GM10248 (cell line): ENCODE measurements at regions not wholly inside any gene's neighbourhood (a gene's known extent, or its start where the extent isn't known, plus 50 kb on each side); places are given as distances from the start of the nearest gene placed in this dataset.
"Not testable (repeated sequence)": the region's sequence is repeated elsewhere in the genome, so short reads cannot be mapped to it uniquely, and the experiment has no call there.

ENCODE experiments used
- CTCF ChIA-PET: fragments of 300-600 bp; sonication (Branson Sonifier 250); formaldehyde crosslinking; extraction: SDS; loops from one replicate; lab custom pipeline; 2021; ENCODE audit warnings: antibody characterized with exemption; lab: Yijun Ruan, JAX
- POLR2A ChIA-PET: fragments of 350-650 bp; sonication (Branson Sonifier 250); formaldehyde crosslinking; extraction: SDS; loops from one replicate; lab custom pipeline; 2020; ENCODE audit warnings: antibody characterized with exemption; lab: Yijun Ruan, JAX
- DNase-seq: peaks from one replicate; pipeline ENCODE4 v3.0.0; 2012; ENCODE audit errors: extremely low spot score
- TF ChIP-seq, protein P1 (sequence below): IDR thresholded peaks from 2 replicates; pipeline ENCODE4 v1.5.1; 2012; ENCODE audit warnings: mild to moderate bottlenecking, low read depth; ENCODE audit errors: extremely low read depth, missing control alignments, control extremely low read depth

DNA sequence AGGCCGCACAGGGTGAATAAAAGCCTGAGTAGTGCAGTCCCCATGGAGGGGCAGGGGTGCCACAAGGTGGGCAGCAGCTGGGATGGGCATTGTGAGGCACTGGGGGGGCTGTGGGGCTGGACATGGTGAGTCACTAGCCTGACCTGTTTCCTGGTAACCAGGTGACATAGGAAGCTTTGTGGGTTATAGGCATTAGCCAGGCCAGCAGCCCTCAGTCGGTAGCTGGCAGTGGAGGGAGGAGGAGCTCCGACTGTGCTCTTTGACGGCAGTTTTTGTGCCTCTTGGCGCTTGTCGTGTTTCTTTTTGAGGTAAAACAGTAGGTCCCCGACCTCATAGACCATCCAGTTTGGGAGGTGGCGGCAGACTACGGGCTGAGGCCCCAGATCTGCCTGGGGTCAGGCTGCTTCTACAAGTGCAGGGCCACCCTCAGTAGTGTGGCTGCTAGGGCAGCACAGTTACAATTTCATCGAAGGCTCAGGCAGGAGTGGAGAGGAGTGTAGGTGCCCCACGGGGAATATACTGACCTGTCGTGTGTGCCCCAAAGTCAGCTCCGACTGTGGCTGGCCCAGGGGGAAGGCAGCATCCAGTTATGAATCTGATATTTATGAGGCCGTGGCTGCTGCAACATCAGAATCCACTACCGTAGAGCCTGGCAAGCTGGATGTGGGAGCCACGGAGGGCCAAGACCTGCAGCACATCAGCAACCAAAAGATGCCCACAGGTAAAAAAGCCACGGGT is 107.7 kb downstream of the CRYBB2 start:
- no peak for DNase-seq
- TF ChIP-seq, protein P1, sequence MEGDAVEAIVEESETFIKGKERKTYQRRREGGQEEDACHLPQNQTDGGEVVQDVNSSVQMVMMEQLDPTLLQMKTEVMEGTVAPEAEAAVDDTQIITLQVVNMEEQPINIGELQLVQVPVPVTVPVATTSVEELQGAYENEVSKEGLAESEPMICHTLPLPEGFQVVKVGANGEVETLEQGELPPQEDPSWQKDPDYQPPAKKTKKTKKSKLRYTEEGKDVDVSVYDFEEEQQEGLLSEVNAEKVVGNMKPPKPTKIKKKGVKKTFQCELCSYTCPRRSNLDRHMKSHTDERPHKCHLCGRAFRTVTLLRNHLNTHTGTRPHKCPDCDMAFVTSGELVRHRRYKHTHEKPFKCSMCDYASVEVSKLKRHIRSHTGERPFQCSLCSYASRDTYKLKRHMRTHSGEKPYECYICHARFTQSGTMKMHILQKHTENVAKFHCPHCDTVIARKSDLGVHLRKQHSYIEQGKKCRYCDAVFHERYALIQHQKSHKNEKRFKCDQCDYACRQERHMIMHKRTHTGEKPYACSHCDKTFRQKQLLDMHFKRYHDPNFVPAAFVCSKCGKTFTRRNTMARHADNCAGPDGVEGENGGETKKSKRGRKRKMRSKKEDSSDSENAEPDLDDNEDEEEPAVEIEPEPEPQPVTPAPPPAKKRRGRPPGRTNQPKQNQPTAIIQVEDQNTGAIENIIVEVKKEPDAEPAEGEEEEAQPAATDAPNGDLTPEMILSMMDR: no peak
- POLR2A ChIA-PET: no interaction called here
- CTCF ChIA-PET: interaction anchor here (1.0 kb wide), 1 partner anchor 125 kb away, joined by 3 read pairs; no protein-coding TSS in a partner anchor

DNA sequence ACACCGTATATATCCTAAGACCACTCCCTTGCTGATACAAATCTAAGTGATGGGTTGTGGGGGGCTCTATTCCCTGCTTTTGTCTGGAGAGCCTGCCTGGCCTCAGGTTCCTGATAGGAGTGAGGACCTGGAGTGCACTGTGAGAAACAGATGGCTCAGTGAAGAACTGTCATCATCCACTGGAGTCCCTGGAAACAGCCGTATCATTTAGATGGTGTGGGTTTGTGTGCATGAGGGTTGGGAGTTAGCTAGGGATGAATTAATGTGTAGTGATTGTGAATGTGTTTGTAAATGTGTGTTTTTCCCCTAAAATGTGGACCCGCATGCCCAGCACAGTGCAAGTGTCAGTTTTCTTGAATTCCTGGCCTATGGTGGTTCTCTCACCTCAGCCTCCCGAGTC is 111.6 kb downstream of the CRYBB2 start:
- DNase-seq: no peak
- ChIA-PET POLR2A (no interaction called here), CTCF (interaction anchor here (1.0 kb wide), 1 partner anchor 129 kb away, joined by 3 read pairs; no protein-coding TSS in a partner anchor)
- TF ChIP-seq, protein P1: no peak

DNA sequence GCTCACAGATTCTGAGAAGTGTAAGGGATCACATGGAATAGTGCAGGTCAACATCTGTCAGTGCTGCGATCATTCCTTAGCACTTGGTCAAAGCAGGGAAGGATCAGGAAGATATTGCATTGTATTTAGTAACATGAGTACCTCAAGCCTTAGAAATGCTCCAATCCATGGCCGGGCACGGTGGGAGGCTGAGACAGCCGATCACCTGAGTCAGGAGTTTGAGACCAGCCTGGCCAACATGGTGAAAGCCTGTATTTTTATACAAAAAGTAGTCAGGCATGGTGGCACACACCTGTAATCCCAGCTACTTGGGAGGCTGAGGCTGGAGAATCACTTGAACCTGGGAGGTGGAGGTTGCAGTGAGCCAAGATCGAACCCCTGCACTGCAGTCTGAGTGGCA is 112.5 kb downstream of the CRYBB2 start:
- POLR2A ChIA-PET, CTCF ChIA-PET, DNase-seq: not testable (repeated sequence)

DNA sequence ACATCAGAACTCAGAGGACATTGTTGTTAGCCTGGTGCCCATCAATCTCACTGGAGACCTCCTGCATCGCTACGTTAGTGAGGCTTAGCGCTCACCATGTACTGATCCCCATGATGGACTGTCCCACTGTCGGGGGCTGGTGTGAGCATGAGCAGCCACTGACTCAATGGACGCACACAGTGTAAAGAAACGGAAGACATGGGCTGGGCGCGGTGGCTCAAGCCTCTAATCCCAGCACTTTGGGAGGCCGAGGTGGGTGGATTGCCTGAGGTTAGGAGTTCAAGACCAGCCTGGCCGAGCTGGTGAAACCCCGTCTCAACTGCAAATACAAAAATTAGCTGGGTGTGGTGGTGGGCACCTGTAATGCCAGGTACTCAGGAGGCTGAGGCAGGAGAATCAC is 112.9 kb downstream of the CRYBB2 start:
- POLR2A ChIA-PET: no interaction called here
- no peak for DNase-seq
- CTCF ChIA-PET: no interaction called here
- TF ChIP-seq, protein P1: no peak

DNA sequence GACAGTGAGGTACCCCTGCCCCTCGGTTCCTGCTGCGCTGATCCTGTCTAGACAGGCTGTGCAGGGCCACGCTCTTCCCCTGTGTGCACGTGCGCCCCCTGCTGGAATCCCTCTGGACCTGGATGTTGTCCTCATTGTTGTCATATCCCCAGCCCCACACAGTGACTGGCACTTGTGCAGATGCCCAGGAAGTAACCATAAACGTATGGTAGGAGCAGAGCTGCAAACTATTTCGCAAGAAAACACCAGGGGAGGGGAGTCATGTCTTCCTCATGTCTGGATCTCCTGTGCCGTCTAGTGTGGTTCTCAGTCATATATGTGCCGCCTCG is 114.7 kb downstream of the CRYBB2 start:
- POLR2A ChIA-PET: no interaction called here
- CTCF ChIA-PET: interaction anchor here (0.6 to 2.3 kb wide), 12 partner anchors 10 to 146 kb away, joined by 3 to 14 read pairs (median 4); no protein-coding TSS in a partner anchor
- DNase-seq: peak; percentile 41
- TF ChIP-seq, protein P1: peak; percentile 58

DNA sequence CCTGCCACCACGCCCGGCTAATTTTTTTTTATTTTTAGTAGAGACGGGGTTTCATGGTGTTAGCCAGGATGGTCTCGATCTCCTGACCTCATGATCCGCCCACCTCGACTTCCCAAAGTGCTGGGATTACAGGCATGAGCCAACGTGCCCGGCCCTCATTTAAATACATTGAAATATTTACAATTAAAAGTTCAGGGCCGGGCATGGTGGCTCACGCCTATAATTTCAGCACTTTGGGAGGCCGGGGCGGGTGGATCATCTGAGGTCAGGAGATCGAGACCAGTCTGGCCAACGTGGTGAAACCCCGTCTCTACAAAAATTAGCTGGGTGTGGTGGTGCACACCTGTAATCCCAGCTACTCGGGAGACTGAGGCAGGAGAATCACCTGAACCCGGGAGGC is 115.2 kb downstream of the CRYBB2 start:
- POLR2A ChIA-PET, DNase-seq: not testable (repeated sequence)
- CTCF ChIA-PET: interaction anchor here (1.1 to 2.3 kb wide), 4 partner anchors 9 to 147 kb away, joined by 3 to 14 read pairs (median 4); no protein-coding TSS in a partner anchor

DNA sequence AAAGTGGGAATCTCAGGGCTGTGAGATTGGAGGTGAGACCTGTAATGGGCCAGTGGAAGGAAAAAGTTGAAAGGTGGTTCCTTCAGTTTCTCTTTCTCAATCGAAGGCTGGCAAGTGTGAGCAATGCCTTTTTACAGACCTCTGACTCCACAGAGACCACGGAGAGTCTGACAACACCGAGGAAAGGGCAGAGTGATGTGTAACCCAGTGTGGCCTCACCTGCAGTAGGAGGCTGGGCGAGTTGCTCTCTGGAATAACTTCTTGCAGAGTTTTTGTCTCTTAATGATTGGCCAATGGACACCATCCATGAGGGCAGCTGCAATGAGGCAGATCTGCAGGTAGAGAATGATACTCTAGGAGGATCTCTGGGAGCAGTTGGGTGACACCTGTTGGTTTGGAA is 115.8 kb downstream of the CRYBB2 start:
- POLR2A ChIA-PET, DNase-seq: not testable (repeated sequence)
- CTCF ChIA-PET: interaction anchor here (2.3 kb wide), 1 partner anchor 133 kb away, joined by 14 read pairs; no protein-coding TSS in a partner anchor

DNA sequence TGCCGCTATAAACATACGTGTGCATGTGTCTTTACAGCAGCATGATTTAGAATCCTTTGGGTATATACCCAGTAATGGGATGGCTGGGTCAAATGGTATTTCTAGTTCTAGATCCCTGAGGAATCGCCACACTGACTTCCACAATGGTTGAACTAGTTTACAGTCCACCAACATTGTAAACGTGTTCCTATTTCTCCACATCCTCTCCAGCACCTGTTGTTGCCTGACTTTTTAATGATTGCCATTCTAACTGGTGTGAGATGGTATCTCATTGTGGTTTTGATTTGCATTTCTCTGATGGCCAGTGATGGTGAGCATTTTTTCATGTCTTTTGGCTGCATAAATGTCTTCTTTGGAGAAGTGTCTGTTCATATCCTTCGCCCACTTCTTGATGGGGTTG is 121.1 kb downstream of the CRYBB2 start:
- POLR2A ChIA-PET, CTCF ChIA-PET, DNase-seq: not testable (repeated sequence)

DNA sequence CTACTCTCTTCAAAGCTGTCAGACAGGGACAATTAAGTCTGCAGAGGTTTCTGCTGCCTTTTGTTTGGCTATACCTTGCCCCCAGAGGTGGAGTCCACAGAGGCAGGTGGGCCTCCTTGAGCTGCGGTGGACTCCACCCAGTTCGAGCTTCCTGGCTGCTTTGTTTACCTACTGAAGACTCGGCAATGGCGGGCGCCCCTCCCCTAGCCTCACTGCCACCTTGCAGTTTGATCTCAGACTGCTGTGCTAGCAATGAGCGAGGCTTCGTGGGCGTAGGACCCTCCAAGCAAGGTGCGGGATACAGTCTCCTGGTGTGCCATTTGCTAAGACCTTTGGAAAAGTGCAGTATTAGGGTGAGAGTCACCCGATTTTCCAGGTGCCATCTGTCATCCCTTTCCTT is 124.9 kb downstream of the CRYBB2 start:
- DNase-seq: not testable (repeated sequence)

More for the DNA sequence above, 124.9 kb downstream of the CRYBB2 start:
- CTCF ChIA-PET: interaction anchor here (1.3 to 1.7 kb wide), 2 partner anchors 10 to 11 kb away, joined by 3 to 5 read pairs; no protein-coding TSS in a partner anchor
- POLR2A ChIA-PET: not testable (repeated sequence)
